ENCODE measurements at regions not wholly inside any gene's neighbourhood (a gene's known extent, or its start where the extent isn't known, plus 50 kb on each side); places are given as distances from the start of the nearest gene placed in this dataset.

DNA sequence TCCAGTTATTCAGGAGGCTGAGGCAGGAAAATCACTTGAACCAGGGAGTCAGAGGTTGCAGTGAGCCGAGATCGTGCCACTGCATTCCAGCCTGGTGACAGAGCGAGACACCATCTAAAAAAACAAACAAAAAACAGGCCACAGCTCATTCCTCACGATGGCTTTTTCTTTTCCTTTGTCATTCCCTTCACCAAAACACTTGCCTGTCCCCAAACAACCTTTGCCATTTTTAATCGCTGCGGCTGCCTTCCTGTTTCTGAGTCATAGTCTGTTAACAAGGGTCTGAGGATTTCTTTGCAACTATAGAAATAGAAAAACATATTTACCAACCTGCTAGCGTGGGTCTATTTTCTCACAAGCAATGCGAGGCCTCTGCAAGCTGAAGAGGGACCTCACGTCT is 123.0 kb upstream of the FSTL4 start:
- intact Hi-C loops (cut with DNase I) = no loop called here
- Histone ChIP-seq H3K4me3 (no peak overlapping the region), H3K27ac (no peak overlapping the region), H3K9me3 (no peaks in the 10 kb centered on the region), H3K4me1 (no peaks in the 10 kb centered on the region), H3K36me3 (no peaks in the 10 kb centered on the region), H3K27me3 (ENCODE audit: low read depth) (no peaks in the 10 kb centered on the region)
- ATAC-seq (no peak), DNase-seq (no peak)
- TF ChIP-seq, protein P1, sequence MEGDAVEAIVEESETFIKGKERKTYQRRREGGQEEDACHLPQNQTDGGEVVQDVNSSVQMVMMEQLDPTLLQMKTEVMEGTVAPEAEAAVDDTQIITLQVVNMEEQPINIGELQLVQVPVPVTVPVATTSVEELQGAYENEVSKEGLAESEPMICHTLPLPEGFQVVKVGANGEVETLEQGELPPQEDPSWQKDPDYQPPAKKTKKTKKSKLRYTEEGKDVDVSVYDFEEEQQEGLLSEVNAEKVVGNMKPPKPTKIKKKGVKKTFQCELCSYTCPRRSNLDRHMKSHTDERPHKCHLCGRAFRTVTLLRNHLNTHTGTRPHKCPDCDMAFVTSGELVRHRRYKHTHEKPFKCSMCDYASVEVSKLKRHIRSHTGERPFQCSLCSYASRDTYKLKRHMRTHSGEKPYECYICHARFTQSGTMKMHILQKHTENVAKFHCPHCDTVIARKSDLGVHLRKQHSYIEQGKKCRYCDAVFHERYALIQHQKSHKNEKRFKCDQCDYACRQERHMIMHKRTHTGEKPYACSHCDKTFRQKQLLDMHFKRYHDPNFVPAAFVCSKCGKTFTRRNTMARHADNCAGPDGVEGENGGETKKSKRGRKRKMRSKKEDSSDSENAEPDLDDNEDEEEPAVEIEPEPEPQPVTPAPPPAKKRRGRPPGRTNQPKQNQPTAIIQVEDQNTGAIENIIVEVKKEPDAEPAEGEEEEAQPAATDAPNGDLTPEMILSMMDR (IDR thresholded peaks at IDR 0.05) = no peak

- no peaks in the 10 kb centered on the region for H3K36me3 ChIP-seq
- H3K9me3 ChIP-seq = no peaks in the 10 kb centered on the region
- TF ChIP-seq, protein P1 (IDR thresholded peaks at IDR 0.05) = no peak
- H3K27me3 ChIP-seq (ENCODE audit: low read depth) = no peaks in the 10 kb centered on the region
- H3K4me1 ChIP-seq = no peaks in the 10 kb centered on the region
- no peak overlapping the region for H3K4me3 ChIP-seq
- no peak overlapping the region for H3K27ac ChIP-seq
- ATAC-seq (no peak), DNase-seq (no peak)
- intact Hi-C loops (cut with DNase I) = no loop called here
Observed at GRCh38 chr5:133734916-133735315, 122.6 kb upstream of the FSTL4 start.

- Histone ChIP-seq H3K27ac (no peak overlapping the region), H3K27me3 (ENCODE audit: low read depth) (peaks cover 3% of the 10 kb centered on the region), H3K9me3 (no peaks in the 10 kb centered on the region), H3K4me1 (no peaks in the 10 kb centered on the region), H3K36me3 (no peaks in the 10 kb centered on the region), H3K4me3 (no peak overlapping the region)
- DNase-seq (no peak), ATAC-seq (no peak)
- TF ChIP-seq, protein P1 (IDR thresholded peaks at IDR 0.05) = no peak
- intact Hi-C loops (cut with DNase I) = no loop called here
Observed at GRCh38 chr5:133732536-133732935, 120.2 kb upstream of the FSTL4 start.

DNA sequence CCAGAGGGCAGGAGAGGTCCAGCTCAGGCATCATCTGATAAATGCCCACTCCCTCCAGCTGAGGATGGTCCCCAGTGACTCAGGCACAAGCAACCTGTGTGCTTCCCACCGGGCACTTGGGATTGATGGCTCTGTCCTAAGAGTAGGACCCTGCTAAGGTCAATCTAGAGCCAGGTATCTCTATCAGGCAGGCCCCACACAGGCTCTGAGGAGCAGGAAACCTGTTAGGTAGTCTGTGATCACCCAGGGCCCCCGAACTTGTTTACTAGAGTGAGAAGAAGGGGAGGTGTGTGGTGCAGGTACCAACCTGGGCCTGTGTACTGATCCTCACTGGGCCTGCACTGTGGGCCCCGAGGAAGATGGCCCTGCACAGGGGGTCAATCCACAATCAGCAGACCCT is 119.6 kb upstream of the FSTL4 start:
- Histone ChIP-seq H3K27ac (no peak overlapping the region), H3K4me1 (no peaks in the 10 kb centered on the region), H3K9me3 (no peaks in the 10 kb centered on the region), H3K36me3 (no peaks in the 10 kb centered on the region), H3K4me3 (no peak overlapping the region), H3K27me3 (ENCODE audit: low read depth) (peaks cover 3% of the 10 kb centered on the region)
- ATAC-seq (peak in 1 of 2 donors; percentile 23), DNase-seq (no peak)
- intact Hi-C loops (cut with DNase I) = no loop called here
- TF ChIP-seq, protein P1 (IDR thresholded peaks at IDR 0.05) = no peak

GRCh38 chr5:133730866-133731265 is 118.5 kb upstream of the FSTL4 start:
- no peak overlapping the region for H3K4me3 ChIP-seq
- H3K9me3 ChIP-seq = no peaks in the 10 kb centered on the region
- intact Hi-C loops (cut with DNase I) = no loop called here
- H3K27me3 ChIP-seq (ENCODE audit: low read depth) = peaks cover 3% of the 10 kb centered on the region
- DNase-seq (no peak), ATAC-seq (no peak)
- no peaks in the 10 kb centered on the region for H3K36me3 ChIP-seq
- H3K4me1 ChIP-seq = no peaks in the 10 kb centered on the region
- no peak overlapping the region for H3K27ac ChIP-seq
- TF ChIP-seq, protein P1 (IDR thresholded peaks at IDR 0.05) = no peak

- Histone ChIP-seq H3K27me3 (ENCODE audit: low read depth) (peaks cover 3% of the 10 kb centered on the region), H3K36me3 (no peaks in the 10 kb centered on the region), H3K27ac (no peak overlapping the region), H3K9me3 (no peaks in the 10 kb centered on the region), H3K4me3 (no peak overlapping the region), H3K4me1 (no peaks in the 10 kb centered on the region)
- no peak for ATAC-seq
- DNase-seq = no peak
- TF ChIP-seq, protein P1 (IDR thresholded peaks at IDR 0.05) = no peak
- intact Hi-C loops (cut with DNase I) = no loop called here
Observed at GRCh38 chr5:133730346-133730745, 118.0 kb upstream of the FSTL4 start.
